ENCODE measurements at regions not wholly inside any gene's neighbourhood (a gene's known extent, or its start where the extent isn't known, plus 50 kb on each side); places are given as distances from the start of the nearest gene placed in this dataset.
"Not testable (repeated sequence)": the region's sequence is repeated elsewhere in the genome, so short reads cannot be mapped to it uniquely, and the experiment has no call there.

DNA sequence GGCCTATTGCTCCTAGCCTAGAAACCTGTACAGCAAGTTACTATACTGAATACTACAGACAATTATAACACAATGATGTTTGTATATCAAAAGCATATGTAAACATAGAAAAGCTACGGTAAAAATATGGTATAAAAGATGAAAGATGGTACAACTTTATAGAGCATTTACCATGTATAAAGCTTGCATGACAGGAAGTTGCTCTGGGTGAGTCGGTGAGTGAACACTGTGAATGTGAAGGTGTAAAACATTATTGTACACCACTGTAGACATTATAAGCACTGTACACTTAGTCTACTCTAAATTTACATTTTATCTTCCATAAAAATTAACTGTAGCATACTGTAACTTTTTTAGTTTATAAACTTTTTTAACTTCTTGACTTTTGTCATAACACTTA, 674.3 kb upstream of the ZWINT start (continued):
- TF ChIP-seq, protein P1, sequence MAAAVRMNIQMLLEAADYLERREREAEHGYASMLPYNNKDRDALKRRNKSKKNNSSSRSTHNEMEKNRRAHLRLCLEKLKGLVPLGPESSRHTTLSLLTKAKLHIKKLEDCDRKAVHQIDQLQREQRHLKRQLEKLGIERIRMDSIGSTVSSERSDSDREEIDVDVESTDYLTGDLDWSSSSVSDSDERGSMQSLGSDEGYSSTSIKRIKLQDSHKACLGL (CRISPR knock-in tag; IDR thresholded peaks at IDR 0.05): no peak
- TF ChIP-seq TP53 (CRISPR knock-in tag; conservative IDR thresholded peaks at IDR 0.05) (no peak), ZFP36 (IDR thresholded peaks at IDR 0.05; ENCODE audit: borderline replicate concordance, low read depth, low read length, partially characterized antibody) (no peak), ZNF205 (CRISPR knock-in tag; IDR thresholded peaks at IDR 0.05) (no peak)

DNA sequence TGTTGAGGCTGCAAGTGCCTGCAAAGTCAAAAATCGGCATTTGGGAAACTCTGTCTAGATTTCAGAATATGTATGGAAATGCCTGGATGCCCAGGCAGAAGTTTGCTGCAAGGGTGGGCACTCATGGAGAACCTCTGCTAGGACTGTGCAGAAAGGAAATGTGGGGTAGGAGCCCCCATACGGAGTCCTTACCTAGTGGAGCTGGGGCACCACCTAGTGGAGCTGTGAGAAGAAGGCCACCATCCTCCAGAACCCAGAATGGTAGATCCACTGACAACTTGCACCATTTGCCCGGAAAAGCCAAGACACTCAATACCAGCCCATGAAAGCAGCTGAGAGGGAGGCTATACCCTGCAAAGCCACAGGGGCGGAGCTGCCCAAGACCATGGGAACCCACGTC, 671.2 kb upstream of the ZWINT start:
- H4K20me1 ChIP-seq (ENCODE audit: insufficient read depth, low read length); in situ Hi-C loops (cut with HindIII; ENCODE audit: extremely low pct_ligation_motif_present, low pct_unique_long_range_greater_than_20kb); H3K4me2 ChIP-seq (ENCODE audit: low read depth, low read length); H2AFZ ChIP-seq (ENCODE audit: low read length); H3K27ac ChIP-seq (ENCODE audit: extremely low read length, insufficient read depth, low read length); intact Hi-C loops (cut with micrococcal nuclease; ENCODE audit: unreplicated experiment); H3K36me3 ChIP-seq (replicated peaks in 1 of 2; ENCODE audit: control insufficient read depth in 1 of 2, insufficient read depth in 2 of 2, low read length in 2 of 2); POLR2A ChIA-PET; H3K27me3 ChIP-seq (ENCODE audit: control insufficient read depth in 1 of 2, insufficient read depth in 2 of 2, low read length in 2 of 2); H3K4me1 ChIP-seq (ENCODE audit: insufficient read depth, low read length); DNase-seq (ENCODE audit: low spot score); H3K4me3 ChIP-seq (replicated peaks in 1 of 3; ENCODE audit: insufficient read depth in 1 of 3, low read depth in 2 of 3, low read length in 3 of 3); ATAC-seq; CTCF ChIA-PET (ENCODE audit: low intra/inter-chr PET ratio, low total read pairs); FAIRE-seq; BruUV-seq (replicated peaks); H3K79me2 ChIP-seq (ENCODE audit: insufficient read depth, low read length); H3K9ac ChIP-seq (ENCODE audit: insufficient read depth, low read depth, low read length): not testable (repeated sequence)
- peaks cover 31% of the 10 kb centered on the region for H3K9me3 ChIP-seq (ENCODE audit: low read length)
- 4% methylated on average over 3 of the region's 5 CpGs for WGBS (ENCODE audit: low lambda C conversion rate)

DNA sequence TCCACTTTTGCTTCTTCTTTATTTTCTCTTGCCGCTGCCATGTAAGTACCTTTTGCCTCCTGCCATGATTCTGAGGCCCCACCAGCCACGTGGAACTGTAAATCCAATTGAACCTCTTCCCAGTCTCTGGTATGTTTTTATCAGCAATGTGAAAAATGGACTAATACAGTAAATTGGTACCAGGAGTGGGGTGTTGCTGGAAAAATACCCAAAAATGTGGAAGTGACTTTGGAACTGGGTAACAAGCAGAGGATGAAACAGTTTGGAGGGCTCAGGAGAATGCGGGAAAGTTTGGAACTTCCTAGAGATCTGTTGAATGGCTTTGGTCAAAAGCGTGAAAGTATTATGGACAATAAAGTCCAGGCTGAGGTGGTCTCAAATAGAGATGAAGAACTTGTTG, 670.3 kb upstream of the ZWINT start:
- H2AFZ ChIP-seq (ENCODE audit: low read length): no peak overlapping the region
- POLR2A ChIA-PET: no interaction called here
- DNase-seq (ENCODE audit: low spot score): no peak
- no peak for ATAC-seq
- CTCF ChIA-PET (ENCODE audit: low intra/inter-chr PET ratio, low total read pairs): no interaction called here
- no peak overlapping the region for H3K4me2 ChIP-seq (ENCODE audit: low read depth, low read length)
- no peaks in the 10 kb centered on the region for H3K79me2 ChIP-seq (ENCODE audit: insufficient read depth, low read length)
- BruUV-seq (replicated peaks): no TSS peak
- H3K9ac ChIP-seq (ENCODE audit: insufficient read depth, low read depth, low read length): no peak overlapping the region
- no peak overlapping the region for H3K27ac ChIP-seq (ENCODE audit: extremely low read length, insufficient read depth, low read length)
- no peaks in the 10 kb centered on the region for H3K27me3 ChIP-seq (ENCODE audit: control insufficient read depth in 1 of 2, insufficient read depth in 2 of 2, low read length in 2 of 2)
- intact Hi-C loops (cut with micrococcal nuclease; ENCODE audit: unreplicated experiment) (no loop called here), in situ Hi-C loops (cut with HindIII; ENCODE audit: extremely low pct_ligation_motif_present, low pct_unique_long_range_greater_than_20kb) (no loop called here)
- H3K4me3 ChIP-seq (replicated peaks in 1 of 3; ENCODE audit: insufficient read depth in 1 of 3, low read depth in 2 of 3, low read length in 3 of 3): no peak overlapping the region
- no peaks in the 10 kb centered on the region for H3K36me3 ChIP-seq (replicated peaks in 1 of 2; ENCODE audit: control insufficient read depth in 1 of 2, insufficient read depth in 2 of 2, low read length in 2 of 2)
- H3K4me1 ChIP-seq (ENCODE audit: insufficient read depth, low read length): no peaks in the 10 kb centered on the region
- FAIRE-seq: no peak
- peaks cover 31% of the 10 kb centered on the region for H3K9me3 ChIP-seq (ENCODE audit: low read length)
- 33% methylated on average over 4 of the region's 4 CpGs for WGBS (ENCODE audit: low lambda C conversion rate)
- no peaks in the 10 kb centered on the region for H4K20me1 ChIP-seq (ENCODE audit: insufficient read depth, low read length)
- TF ChIP-seq, protein P2, sequence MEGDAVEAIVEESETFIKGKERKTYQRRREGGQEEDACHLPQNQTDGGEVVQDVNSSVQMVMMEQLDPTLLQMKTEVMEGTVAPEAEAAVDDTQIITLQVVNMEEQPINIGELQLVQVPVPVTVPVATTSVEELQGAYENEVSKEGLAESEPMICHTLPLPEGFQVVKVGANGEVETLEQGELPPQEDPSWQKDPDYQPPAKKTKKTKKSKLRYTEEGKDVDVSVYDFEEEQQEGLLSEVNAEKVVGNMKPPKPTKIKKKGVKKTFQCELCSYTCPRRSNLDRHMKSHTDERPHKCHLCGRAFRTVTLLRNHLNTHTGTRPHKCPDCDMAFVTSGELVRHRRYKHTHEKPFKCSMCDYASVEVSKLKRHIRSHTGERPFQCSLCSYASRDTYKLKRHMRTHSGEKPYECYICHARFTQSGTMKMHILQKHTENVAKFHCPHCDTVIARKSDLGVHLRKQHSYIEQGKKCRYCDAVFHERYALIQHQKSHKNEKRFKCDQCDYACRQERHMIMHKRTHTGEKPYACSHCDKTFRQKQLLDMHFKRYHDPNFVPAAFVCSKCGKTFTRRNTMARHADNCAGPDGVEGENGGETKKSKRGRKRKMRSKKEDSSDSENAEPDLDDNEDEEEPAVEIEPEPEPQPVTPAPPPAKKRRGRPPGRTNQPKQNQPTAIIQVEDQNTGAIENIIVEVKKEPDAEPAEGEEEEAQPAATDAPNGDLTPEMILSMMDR (CRISPR knock-in tag; IDR thresholded peaks at IDR 0.05): no peak
- TF ChIP-seq ZNF781 (CRISPR knock-in tag; IDR thresholded peaks at IDR 0.05; ENCODE audit: borderline replicate concordance, not compliant biosample characterization): no peak
- no peak for TF ChIP-seq CBFB (CRISPR knock-in tag; IDR thresholded peaks at IDR 0.05)
- TF ChIP-seq, protein P3, sequence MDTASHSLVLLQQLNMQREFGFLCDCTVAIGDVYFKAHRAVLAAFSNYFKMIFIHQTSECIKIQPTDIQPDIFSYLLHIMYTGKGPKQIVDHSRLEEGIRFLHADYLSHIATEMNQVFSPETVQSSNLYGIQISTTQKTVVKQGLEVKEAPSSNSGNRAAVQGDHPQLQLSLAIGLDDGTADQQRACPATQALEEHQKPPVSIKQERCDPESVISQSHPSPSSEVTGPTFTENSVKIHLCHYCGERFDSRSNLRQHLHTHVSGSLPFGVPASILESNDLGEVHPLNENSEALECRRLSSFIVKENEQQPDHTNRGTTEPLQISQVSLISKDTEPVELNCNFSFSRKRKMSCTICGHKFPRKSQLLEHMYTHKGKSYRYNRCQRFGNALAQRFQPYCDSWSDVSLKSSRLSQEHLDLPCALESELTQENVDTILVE (CRISPR knock-in tag; IDR thresholded peaks at IDR 0.05): no peak
- TF ChIP-seq ZNF44 (CRISPR knock-in tag; IDR thresholded peaks at IDR 0.05): no peak
- no peak for TF ChIP-seq HNRNPH1 (optimal IDR thresholded peaks at IDR 0.05; ENCODE audit: low read depth, low read length)
- no peak for TF ChIP-seq SIX1 (CRISPR knock-in tag; IDR thresholded peaks at IDR 0.05; ENCODE audit: borderline replicate concordance)
- TF ChIP-seq HOXA3 (CRISPR knock-in tag; IDR thresholded peaks at IDR 0.05): no peak

All from HepG2 (cell line).